Keratinocyte (primary cell): ENCODE measurements at regions not wholly inside any gene's neighbourhood (a gene's known extent, or its start where the extent isn't known, plus 50 kb on each side); places are given as distances from the start of the nearest gene placed in this dataset.

ENCODE experiments used
- CTCF ChIP-seq, 3 experiments: IDR thresholded peaks in 1 of 3; conservative IDR thresholded peaks in 1 of 3; optimal IDR thresholded peaks in 1 of 3; 2 replicates in 2 of 3; 3 replicates in 1 of 3; pipeline versions ENCODE3 to v1.5.1; 2011; ENCODE audit warnings: low read length in 3 of 3, mild to moderate bottlenecking in 3 of 3, moderate library complexity in 2 of 3, control low read depth in 1 of 3, inconsistent platforms in 1 of 3; ENCODE audit not compliant: insufficient read depth in 2 of 3; ENCODE audit errors: extremely low read depth in 1 of 3
- EZH2 ChIP-seq: IDR thresholded peaks from one replicate; pipeline ENCODE4 v1.6.1; 2012; ENCODE audit warnings: inconsistent platforms, mild to moderate bottlenecking, low read length, moderate library complexity

- no peak for TF ChIP-seq CTCF (optimal IDR thresholded peaks at IDR 0.05 in 1 of 3, IDR thresholded peaks at IDR 0.05 in 1 of 3, conservative IDR thresholded peaks at IDR 0.05 in 1 of 3; ENCODE audit: extremely low read depth in 1 of 3, insufficient read depth in 2 of 3, low read length in 3 of 3)
- no peak for TF ChIP-seq EZH2
Observed at GRCh38 chrX:40282348-40282747, 184.6 kb upstream of the BCOR start.
